Fibroblast of lung (primary cell): ENCODE measurements at regions not wholly inside any gene's neighbourhood (a gene's known extent, or its start where the extent isn't known, plus 50 kb on each side); places are given as distances from the start of the nearest gene placed in this dataset.

Source experiments
- CTCF ChIP-seq, 2 donors: IDR thresholded peaks in 1 of 2; conservative IDR thresholded peaks in 1 of 2; 1 replicate in 1 of 2; 2 replicates in 1 of 2; pipeline ENCODE4 v1.5.1; 2011 to 2012; ENCODE audit warnings: low read length in 2 of 2, control low read depth in 1 of 2, inconsistent platforms in 1 of 2, low read depth in 1 of 2, mild to moderate bottlenecking in 1 of 2
- EZH2 ChIP-seq: IDR thresholded peaks from 2 replicates; pipeline ENCODE4 v1.5.1; 2012; ENCODE audit warnings: low read length, control low read depth, mild to moderate bottlenecking; ENCODE audit errors: missing control alignments

GRCh38 chr14:101058571-101058970, 155.0 kb upstream of the RTL1 start:
- TF ChIP-seq EZH2: no peak
- no peak for TF ChIP-seq CTCF (conservative IDR thresholded peaks at IDR 0.05 in 1 of 2, IDR thresholded peaks at IDR 0.05 in 1 of 2; ENCODE audit: low read depth in 1 of 2, low read length in 2 of 2)
